ENCODE measurements at regions not wholly inside any gene's neighbourhood (a gene's known extent, or its start where the extent isn't known, plus 50 kb on each side); places are given as distances from the start of the nearest gene placed in this dataset.

- TF ChIP-seq ZBTB7A (IDR thresholded peaks at IDR 0.05; ENCODE audit: low read depth) (no peak), TCF12 (IDR thresholded peaks at IDR 0.05; ENCODE audit: low read depth) (no peak), EGR1 (IDR thresholded peaks at IDR 0.05) (no peak), NFIC (IDR thresholded peaks at IDR 0.05) (no peak), TEAD4 (IDR thresholded peaks at IDR 0.05) (no peak), CEBPB (IDR thresholded peaks at IDR 0.05) (no peak), EP300 (IDR thresholded peaks at IDR 0.05; ENCODE audit: borderline replicate concordance) (no peak), FOXM1 (IDR thresholded peaks at IDR 0.05; ENCODE audit: borderline replicate concordance, low read depth) (no peak), CREB1 (IDR thresholded peaks at IDR 0.05; ENCODE audit: low read depth) (no peak), YY1 (IDR thresholded peaks at IDR 0.05; ENCODE audit: low read depth) (no peak), RAD21 (IDR thresholded peaks at IDR 0.05; ENCODE audit: low read depth) (no peak)
These were observed 198.0 kb downstream of the MED10 start for GRCh38 chr5:6180231-6180872.

- TF ChIP-seq MAX (IDR thresholded peaks at IDR 0.05) (no peak), RAD21 (IDR thresholded peaks at IDR 0.05; ENCODE audit: low read depth) (no peak), TCF12 (IDR thresholded peaks at IDR 0.05; ENCODE audit: low read depth) (no peak), ZBTB7A (IDR thresholded peaks at IDR 0.05; ENCODE audit: low read depth) (no peak), CREB1 (IDR thresholded peaks at IDR 0.05; ENCODE audit: low read depth) (no peak), EGR1 (IDR thresholded peaks at IDR 0.05) (no peak), TEAD4 (IDR thresholded peaks at IDR 0.05) (no peak), REST (IDR thresholded peaks at IDR 0.05; ENCODE audit: low read depth) (no peak)
These were observed 199.4 kb downstream of the MED10 start for GRCh38 chr5:6178846-6179532.

GRCh38 chr5:6177926-6178325 lies 200.4 kb downstream of the MED10 start:
- TF ChIP-seq EP300 (IDR thresholded peaks at IDR 0.05; ENCODE audit: borderline replicate concordance) (no peak), EGR1 (IDR thresholded peaks at IDR 0.05) (no peak), RAD21 (IDR thresholded peaks at IDR 0.05; ENCODE audit: low read depth) (no peak), USF1 (IDR thresholded peaks at IDR 0.05) (no peak), ZBTB7A (IDR thresholded peaks at IDR 0.05; ENCODE audit: low read depth) (no peak), YY1 (IDR thresholded peaks at IDR 0.05; ENCODE audit: low read depth) (no peak), TAF1 (IDR thresholded peaks at IDR 0.05; ENCODE audit: low read depth) (no peak), CREB1 (IDR thresholded peaks at IDR 0.05; ENCODE audit: low read depth) (no peak), NFIC (IDR thresholded peaks at IDR 0.05) (no peak), TEAD4 (IDR thresholded peaks at IDR 0.05) (no peak), MAX (IDR thresholded peaks at IDR 0.05) (no peak), CEBPB (IDR thresholded peaks at IDR 0.05) (no peak)

GRCh38 chr5:6176102-6176693 lies 202.1 kb downstream of the MED10 start:
- no peak for TF ChIP-seq FOXM1 (IDR thresholded peaks at IDR 0.05; ENCODE audit: borderline replicate concordance, low read depth)
- no peak for TF ChIP-seq MAX (IDR thresholded peaks at IDR 0.05)
- no peak for TF ChIP-seq TCF12 (IDR thresholded peaks at IDR 0.05; ENCODE audit: low read depth)

GRCh38 chr5:6175172-6175854 lies 203.0 kb downstream of the MED10 start:
- no peak for TF ChIP-seq TCF12 (IDR thresholded peaks at IDR 0.05; ENCODE audit: low read depth)
- TF ChIP-seq TEAD4 (IDR thresholded peaks at IDR 0.05) = no peak
- TF ChIP-seq EGR1 (IDR thresholded peaks at IDR 0.05) = no peak
- TF ChIP-seq RAD21 (IDR thresholded peaks at IDR 0.05; ENCODE audit: low read depth) = no peak

GRCh38 chr5:6169660-6170059 lies 208.7 kb downstream of the MED10 start:
- no peak for TF ChIP-seq TCF12 (IDR thresholded peaks at IDR 0.05; ENCODE audit: low read depth)
- TF ChIP-seq YY1 (IDR thresholded peaks at IDR 0.05; ENCODE audit: low read depth) = no peak
- no peak for TF ChIP-seq CREB1 (IDR thresholded peaks at IDR 0.05; ENCODE audit: low read depth)
- no peak for TF ChIP-seq NFIC (IDR thresholded peaks at IDR 0.05)
- TF ChIP-seq TAF1 (IDR thresholded peaks at IDR 0.05; ENCODE audit: low read depth) = no peak
- no peak for TF ChIP-seq EP300 (IDR thresholded peaks at IDR 0.05; ENCODE audit: borderline replicate concordance)
- TF ChIP-seq CEBPB (IDR thresholded peaks at IDR 0.05) = no peak
- TF ChIP-seq RAD21 (IDR thresholded peaks at IDR 0.05; ENCODE audit: low read depth) = no peak
- no peak for TF ChIP-seq ZBTB7A (IDR thresholded peaks at IDR 0.05; ENCODE audit: low read depth)
- no peak for TF ChIP-seq FOXM1 (IDR thresholded peaks at IDR 0.05; ENCODE audit: borderline replicate concordance, low read depth)
